ENCODE measurements at regions not wholly inside any gene's neighbourhood (a gene's known extent, or its start where the extent isn't known, plus 50 kb on each side); places are given as distances from the start of the nearest gene placed in this dataset.

DNA sequence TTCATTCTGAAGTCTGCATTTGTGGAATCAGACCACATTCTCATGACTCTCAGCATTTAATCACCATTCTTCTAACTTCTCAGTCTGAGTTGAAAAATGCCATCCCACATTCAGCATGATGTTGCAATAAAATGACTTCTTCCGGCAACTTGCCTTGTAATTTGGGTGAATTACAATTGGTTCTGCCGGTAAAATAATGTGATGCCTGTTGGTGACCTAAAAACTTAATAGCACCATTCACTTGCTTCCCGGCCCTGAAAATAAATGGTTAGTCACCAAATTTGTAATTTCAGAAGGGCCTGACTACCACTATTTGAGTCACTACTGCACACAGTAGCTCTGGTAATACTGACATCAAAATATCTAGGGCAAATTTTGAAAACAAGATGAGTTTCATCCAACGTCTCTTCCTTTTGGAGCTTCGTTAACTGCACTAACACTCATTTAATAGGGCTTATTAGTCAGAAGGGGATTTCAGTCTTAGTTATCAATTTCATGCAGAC is 637.1 kb upstream of the CHAC2 start:
- TF ChIP-seq POLR2A (IDR thresholded peaks at IDR 0.05) (no peak), EP300 (IDR thresholded peaks at IDR 0.05) (no peak)
- TF ChIP-seq, protein P1, sequence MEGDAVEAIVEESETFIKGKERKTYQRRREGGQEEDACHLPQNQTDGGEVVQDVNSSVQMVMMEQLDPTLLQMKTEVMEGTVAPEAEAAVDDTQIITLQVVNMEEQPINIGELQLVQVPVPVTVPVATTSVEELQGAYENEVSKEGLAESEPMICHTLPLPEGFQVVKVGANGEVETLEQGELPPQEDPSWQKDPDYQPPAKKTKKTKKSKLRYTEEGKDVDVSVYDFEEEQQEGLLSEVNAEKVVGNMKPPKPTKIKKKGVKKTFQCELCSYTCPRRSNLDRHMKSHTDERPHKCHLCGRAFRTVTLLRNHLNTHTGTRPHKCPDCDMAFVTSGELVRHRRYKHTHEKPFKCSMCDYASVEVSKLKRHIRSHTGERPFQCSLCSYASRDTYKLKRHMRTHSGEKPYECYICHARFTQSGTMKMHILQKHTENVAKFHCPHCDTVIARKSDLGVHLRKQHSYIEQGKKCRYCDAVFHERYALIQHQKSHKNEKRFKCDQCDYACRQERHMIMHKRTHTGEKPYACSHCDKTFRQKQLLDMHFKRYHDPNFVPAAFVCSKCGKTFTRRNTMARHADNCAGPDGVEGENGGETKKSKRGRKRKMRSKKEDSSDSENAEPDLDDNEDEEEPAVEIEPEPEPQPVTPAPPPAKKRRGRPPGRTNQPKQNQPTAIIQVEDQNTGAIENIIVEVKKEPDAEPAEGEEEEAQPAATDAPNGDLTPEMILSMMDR (IDR thresholded peaks at IDR 0.05) = no peak
